ENCODE measurements at regions not wholly inside any gene's neighbourhood (a gene's known extent, or its start where the extent isn't known, plus 50 kb on each side); places are given as distances from the start of the nearest gene placed in this dataset.

GRCh38 chr13:105732806-105733529 is 802.5 kb downstream of the EFNB2 start:
- Histone ChIP-seq H3K27ac (ENCODE audit: low read depth, low read length) (no peak overlapping the region), H3K4me3 (ENCODE audit: low read depth in 1 of 5, low read length in 5 of 5) (no peak overlapping the region), H3K9ac (ENCODE audit: low read length in 5 of 5) (no peak overlapping the region)

DNA sequence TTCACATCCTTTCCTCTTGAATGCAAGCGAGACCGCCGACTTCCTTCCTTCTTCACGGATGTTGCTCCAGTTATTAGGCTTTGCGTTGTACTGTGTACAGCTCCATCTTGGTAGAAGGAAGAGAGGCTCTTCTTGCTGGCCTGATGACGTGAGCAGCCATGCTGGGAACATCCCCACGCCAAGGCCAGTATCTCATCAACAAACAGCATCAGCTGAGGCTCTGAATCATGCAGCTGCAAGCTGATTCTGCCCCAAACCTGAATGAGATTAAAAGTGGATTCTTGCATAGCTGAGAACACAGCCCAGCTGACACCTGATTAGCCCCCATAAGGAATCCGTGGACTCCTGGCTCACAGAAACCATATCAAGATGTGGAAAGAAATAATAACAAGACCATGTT is 809.6 kb downstream of the EFNB2 start:
- no peak overlapping the region for H3K27ac ChIP-seq (ENCODE audit: low read depth, low read length)
- H3K9me3 ChIP-seq (ENCODE audit: control insufficient read depth in 5 of 5, low read length in 5 of 5), result peaks cover 0 to 2% (median 0%) of the 10 kb centered on the region in 5 donors
- no peaks in the 10 kb centered on the region for H3K27me3 ChIP-seq (ENCODE audit: control insufficient read depth in 5 of 5, insufficient read depth in 4 of 5, low read length in 5 of 5)
- no peak overlapping the region for H3K4me3 ChIP-seq (ENCODE audit: low read depth in 1 of 5, low read length in 5 of 5)
- H3K36me3 ChIP-seq (ENCODE audit: control insufficient read depth in 5 of 5, insufficient read depth in 5 of 5, low read length in 5 of 5), result no peaks in the 10 kb centered on the region
- no peaks in the 10 kb centered on the region for H3K4me1 ChIP-seq (ENCODE audit: control insufficient read depth in 5 of 5, insufficient read depth in 5 of 5, low read length in 5 of 5)
- H3K9ac ChIP-seq (ENCODE audit: low read length in 5 of 5), result no peak overlapping the region

More at GRCh38 chr13:105732806-105733529, 802.5 kb downstream of the EFNB2 start:
- Histone ChIP-seq H3K36me3 (ENCODE audit: control insufficient read depth in 5 of 5, insufficient read depth in 5 of 5, low read length in 5 of 5) (no peaks in the 10 kb centered on the region), H3K9me3 (ENCODE audit: control insufficient read depth in 5 of 5, low read length in 5 of 5) (no peaks in the 10 kb centered on the region), H3K27me3 (ENCODE audit: control insufficient read depth in 5 of 5, insufficient read depth in 4 of 5, low read length in 5 of 5) (no peaks in the 10 kb centered on the region), H3K4me1 (ENCODE audit: control insufficient read depth in 5 of 5, insufficient read depth in 5 of 5, low read length in 5 of 5) (peaks cover 0 to 7% (median 0%) of the 10 kb centered on the region in 5 donors)

- Histone ChIP-seq H3K9ac (ENCODE audit: low read length in 5 of 5) (no peak overlapping the region), H3K9me3 (ENCODE audit: control insufficient read depth in 5 of 5, low read length in 5 of 5) (peaks cover 0 to 2% (median 0%) of the 10 kb centered on the region in 5 donors), H3K27ac (ENCODE audit: low read depth, low read length) (no peak overlapping the region), H3K36me3 (ENCODE audit: control insufficient read depth in 5 of 5, insufficient read depth in 5 of 5, low read length in 5 of 5) (no peaks in the 10 kb centered on the region), H3K27me3 (ENCODE audit: control insufficient read depth in 5 of 5, insufficient read depth in 4 of 5, low read length in 5 of 5) (no peaks in the 10 kb centered on the region), H3K4me1 (ENCODE audit: control insufficient read depth in 5 of 5, insufficient read depth in 5 of 5, low read length in 5 of 5) (no peaks in the 10 kb centered on the region), H3K4me3 (ENCODE audit: low read depth in 1 of 5, low read length in 5 of 5) (no peak overlapping the region)
Observed at GRCh38 chr13:105721016-105721415, 814.4 kb downstream of the EFNB2 start.

GRCh38 chr13:105719859-105720258 is 815.6 kb downstream of the EFNB2 start:
- Histone ChIP-seq H3K27ac (ENCODE audit: low read depth, low read length) (no peak overlapping the region), H3K9me3 (ENCODE audit: control insufficient read depth in 5 of 5, low read length in 5 of 5) (no peaks in the 10 kb centered on the region), H3K4me1 (ENCODE audit: control insufficient read depth in 5 of 5, insufficient read depth in 5 of 5, low read length in 5 of 5) (no peaks in the 10 kb centered on the region), H3K27me3 (ENCODE audit: control insufficient read depth in 5 of 5, insufficient read depth in 4 of 5, low read length in 5 of 5) (no peaks in the 10 kb centered on the region), H3K9ac (ENCODE audit: low read length in 5 of 5) (no peak overlapping the region), H3K4me3 (ENCODE audit: low read depth in 1 of 5, low read length in 5 of 5) (no peak overlapping the region), H3K36me3 (ENCODE audit: control insufficient read depth in 5 of 5, insufficient read depth in 5 of 5, low read length in 5 of 5) (no peaks in the 10 kb centered on the region)

DNA sequence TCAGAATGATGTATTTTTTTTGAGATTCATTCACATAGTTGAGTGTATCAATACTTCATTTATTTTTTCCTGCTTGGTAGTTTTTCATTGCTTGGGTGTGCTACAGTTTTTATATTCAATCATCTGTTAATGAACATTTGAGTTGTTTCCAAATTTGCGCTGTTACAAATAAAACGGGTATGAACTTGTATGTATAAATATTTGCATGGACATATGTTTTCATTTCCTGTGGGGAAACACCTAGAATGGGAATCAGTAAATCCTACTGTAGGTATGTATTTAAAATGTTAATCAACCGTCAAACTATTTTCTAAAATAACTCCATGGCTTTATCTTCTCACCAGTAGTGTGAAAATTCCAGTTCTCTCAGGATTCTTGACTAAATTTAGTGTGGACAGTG is 826.3 kb downstream of the EFNB2 start:
- H3K9ac ChIP-seq (ENCODE audit: low read length in 5 of 5), result no peak overlapping the region
- no peaks in the 10 kb centered on the region for H3K4me1 ChIP-seq (ENCODE audit: control insufficient read depth in 5 of 5, insufficient read depth in 5 of 5, low read length in 5 of 5)
- H3K27ac ChIP-seq (ENCODE audit: low read depth, low read length), result no peak overlapping the region
- H3K27me3 ChIP-seq (ENCODE audit: control insufficient read depth in 5 of 5, insufficient read depth in 4 of 5, low read length in 5 of 5), result no peaks in the 10 kb centered on the region
- H3K9me3 ChIP-seq (ENCODE audit: control insufficient read depth in 5 of 5, low read length in 5 of 5), result peaks cover 0 to 2% (median 0%) of the 10 kb centered on the region in 5 donors
- no peaks in the 10 kb centered on the region for H3K36me3 ChIP-seq (ENCODE audit: control insufficient read depth in 5 of 5, insufficient read depth in 5 of 5, low read length in 5 of 5)
- no peak overlapping the region for H3K4me3 ChIP-seq (ENCODE audit: low read depth in 1 of 5, low read length in 5 of 5)

GRCh38 chr13:105703843-105704242 is 831.6 kb downstream of the EFNB2 start:
- Histone ChIP-seq H3K27ac (ENCODE audit: low read depth, low read length) (no peak overlapping the region), H3K36me3 (ENCODE audit: control insufficient read depth in 5 of 5, insufficient read depth in 5 of 5, low read length in 5 of 5) (no peaks in the 10 kb centered on the region), H3K4me1 (ENCODE audit: control insufficient read depth in 5 of 5, insufficient read depth in 5 of 5, low read length in 5 of 5) (peaks cover 0 to 3% (median 0%) of the 10 kb centered on the region in 5 donors), H3K9me3 (ENCODE audit: control insufficient read depth in 5 of 5, low read length in 5 of 5) (no peaks in the 10 kb centered on the region), H3K4me3 (ENCODE audit: low read depth in 1 of 5, low read length in 5 of 5) (no peak overlapping the region), H3K27me3 (ENCODE audit: control insufficient read depth in 5 of 5, insufficient read depth in 4 of 5, low read length in 5 of 5) (no peaks in the 10 kb centered on the region), H3K9ac (ENCODE audit: low read length in 5 of 5) (no peak overlapping the region)

- H3K4me1 ChIP-seq (ENCODE audit: control insufficient read depth in 5 of 5, insufficient read depth in 5 of 5, low read length in 5 of 5), result peaks cover 0 to 3% (median 0%) of the 10 kb centered on the region in 5 donors
- no peak overlapping the region for H3K27ac ChIP-seq (ENCODE audit: low read depth, low read length)
- no peak overlapping the region for H3K9ac ChIP-seq (ENCODE audit: low read length in 5 of 5)
- no peaks in the 10 kb centered on the region for H3K36me3 ChIP-seq (ENCODE audit: control insufficient read depth in 5 of 5, insufficient read depth in 5 of 5, low read length in 5 of 5)
- no peaks in the 10 kb centered on the region for H3K9me3 ChIP-seq (ENCODE audit: control insufficient read depth in 5 of 5, low read length in 5 of 5)
- no peaks in the 10 kb centered on the region for H3K27me3 ChIP-seq (ENCODE audit: control insufficient read depth in 5 of 5, insufficient read depth in 4 of 5, low read length in 5 of 5)
- H3K4me3 ChIP-seq (ENCODE audit: low read depth in 1 of 5, low read length in 5 of 5), result no peak overlapping the region
Observed at GRCh38 chr13:105702441-105702840, 833.0 kb downstream of the EFNB2 start.

GRCh38 chr13:105692769-105693168 is 842.7 kb downstream of the EFNB2 start:
- H3K4me1 ChIP-seq (ENCODE audit: control insufficient read depth in 5 of 5, insufficient read depth in 5 of 5, low read length in 5 of 5), result peaks cover 0 to 10% (median 3%) of the 10 kb centered on the region in 5 donors
- H3K27ac ChIP-seq (ENCODE audit: low read depth, low read length), result no peak overlapping the region
- H3K9ac ChIP-seq (ENCODE audit: low read length in 5 of 5), result no peak overlapping the region
- no peak overlapping the region for H3K4me3 ChIP-seq (ENCODE audit: low read depth in 1 of 5, low read length in 5 of 5)
- H3K9me3 ChIP-seq (ENCODE audit: control insufficient read depth in 5 of 5, low read length in 5 of 5), result peaks cover 0 to 4% (median 0%) of the 10 kb centered on the region in 5 donors
- no peaks in the 10 kb centered on the region for H3K27me3 ChIP-seq (ENCODE audit: control insufficient read depth in 5 of 5, insufficient read depth in 4 of 5, low read length in 5 of 5)
- H3K36me3 ChIP-seq (ENCODE audit: control insufficient read depth in 5 of 5, insufficient read depth in 5 of 5, low read length in 5 of 5), result no peaks in the 10 kb centered on the region

DNA sequence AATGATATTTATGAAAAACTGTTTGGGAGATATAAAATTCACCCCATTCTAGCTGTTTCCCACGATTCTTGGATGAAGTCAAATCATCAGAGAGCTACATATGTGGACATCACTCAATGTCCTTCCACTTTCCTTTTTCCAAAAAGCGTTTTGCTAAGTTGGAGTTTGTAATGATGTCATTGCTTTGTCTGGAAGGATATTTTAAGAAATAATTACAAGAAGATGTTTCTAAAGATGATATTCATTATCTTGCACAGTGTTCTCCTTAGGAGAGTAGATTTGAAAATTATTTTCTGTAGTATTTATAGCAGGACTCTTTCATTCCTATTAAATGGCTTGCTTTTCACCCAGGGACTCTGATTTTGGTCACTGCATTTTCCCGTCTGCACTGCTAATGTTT is 851.2 kb downstream of the EFNB2 start:
- Histone ChIP-seq H3K27ac (ENCODE audit: low read depth, low read length) (no peak overlapping the region), H3K27me3 (ENCODE audit: control insufficient read depth in 5 of 5, insufficient read depth in 4 of 5, low read length in 5 of 5) (no peaks in the 10 kb centered on the region)

GRCh38 chr13:105679838-105680237 is 855.6 kb downstream of the EFNB2 start:
- no peak overlapping the region for H3K9ac ChIP-seq (ENCODE audit: low read length in 5 of 5)
- no peaks in the 10 kb centered on the region for H3K9me3 ChIP-seq (ENCODE audit: control insufficient read depth in 5 of 5, low read length in 5 of 5)
- H3K27ac ChIP-seq (ENCODE audit: low read depth, low read length), result no peak overlapping the region
- H3K27me3 ChIP-seq (ENCODE audit: control insufficient read depth in 5 of 5, insufficient read depth in 4 of 5, low read length in 5 of 5), result no peaks in the 10 kb centered on the region
- no peaks in the 10 kb centered on the region for H3K36me3 ChIP-seq (ENCODE audit: control insufficient read depth in 5 of 5, insufficient read depth in 5 of 5, low read length in 5 of 5)
- H3K4me3 ChIP-seq (ENCODE audit: low read depth in 1 of 5, low read length in 5 of 5), result no peak overlapping the region
- no peaks in the 10 kb centered on the region for H3K4me1 ChIP-seq (ENCODE audit: control insufficient read depth in 5 of 5, insufficient read depth in 5 of 5, low read length in 5 of 5)

More for the DNA sequence above, 851.2 kb downstream of the EFNB2 start:
- Histone ChIP-seq H3K9me3 (ENCODE audit: control insufficient read depth in 5 of 5, low read length in 5 of 5) (peaks cover 0 to 4% (median 0%) of the 10 kb centered on the region in 5 donors), H3K4me1 (ENCODE audit: control insufficient read depth in 5 of 5, insufficient read depth in 5 of 5, low read length in 5 of 5) (no peaks in the 10 kb centered on the region), H3K36me3 (ENCODE audit: control insufficient read depth in 5 of 5, insufficient read depth in 5 of 5, low read length in 5 of 5) (no peaks in the 10 kb centered on the region), H3K4me3 (ENCODE audit: low read depth in 1 of 5, low read length in 5 of 5) (no peak overlapping the region), H3K9ac (ENCODE audit: low read length in 5 of 5) (no peak overlapping the region)

All from subcutaneous abdominal adipose tissue (tissue), 5 donors.